GM21423 (cell line): ENCODE measurements at regions not wholly inside any gene's neighbourhood (a gene's known extent, or its start where the extent isn't known, plus 50 kb on each side); places are given as distances from the start of the nearest gene placed in this dataset.
A peak's percentile ranks its signal among the peaks of the same experiment; 100 is the strongest.

Experiments
- ATAC-seq: cut with Tn5 transposase; IDR thresholded peaks from one replicate; pipeline ENCODE4 v1.9.1; 2021; ENCODE audit warnings: mild to moderate bottlenecking, moderate library complexity; ENCODE audit not compliant: unreplicated experiment

DNA sequence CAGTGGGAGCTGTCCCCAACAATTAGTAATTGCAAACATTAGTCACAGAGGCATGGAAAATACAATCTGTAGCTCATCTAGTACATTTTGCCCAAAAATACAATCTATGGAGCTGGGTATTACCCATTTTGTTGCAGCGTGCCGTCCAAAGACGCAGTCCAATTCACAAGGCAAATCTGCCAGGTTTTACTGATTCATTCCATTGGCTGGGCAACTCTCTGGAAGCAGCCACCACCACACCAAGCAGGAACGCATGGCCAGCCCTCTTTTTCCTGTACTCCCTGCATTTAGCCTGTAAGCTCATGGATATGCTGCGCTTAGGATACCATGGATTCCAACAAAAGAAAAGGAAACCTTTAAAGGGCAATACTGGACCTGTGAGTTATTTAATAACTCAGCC is 60.5 kb upstream of the ARRDC4 start:
- no peak for ATAC-seq

DNA sequence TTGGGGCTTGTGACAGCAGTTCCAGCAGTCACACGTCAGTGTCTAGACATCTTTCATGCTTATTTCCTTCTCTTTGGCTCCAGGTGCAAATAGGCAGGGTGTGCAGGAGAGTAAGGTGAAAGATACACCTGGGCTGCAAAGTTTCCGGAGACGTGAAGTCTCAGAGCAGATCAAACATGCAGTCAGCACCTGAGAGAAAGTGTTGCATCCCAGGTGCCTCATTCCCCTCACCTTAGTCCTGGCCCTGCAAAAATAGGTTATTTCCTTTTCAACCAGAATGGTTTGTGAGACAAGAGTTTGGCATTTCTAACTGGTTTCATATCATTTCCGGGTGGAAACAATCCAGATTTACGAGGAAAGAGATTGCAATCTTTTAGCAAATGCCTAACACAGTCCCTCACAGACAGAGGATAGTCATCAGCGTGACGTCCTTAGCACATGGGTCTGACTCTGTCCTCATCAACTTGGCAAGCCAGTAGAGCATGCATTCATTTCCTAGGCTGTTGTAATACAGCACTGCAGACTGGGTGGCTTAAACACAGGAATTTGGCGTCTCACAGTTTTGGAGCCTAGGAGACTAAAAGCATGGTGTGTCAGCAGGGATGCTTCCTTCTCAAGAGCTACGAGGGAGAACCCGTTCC is 58.2 kb upstream of the ARRDC4 start:
- ATAC-seq, result no peak

DNA sequence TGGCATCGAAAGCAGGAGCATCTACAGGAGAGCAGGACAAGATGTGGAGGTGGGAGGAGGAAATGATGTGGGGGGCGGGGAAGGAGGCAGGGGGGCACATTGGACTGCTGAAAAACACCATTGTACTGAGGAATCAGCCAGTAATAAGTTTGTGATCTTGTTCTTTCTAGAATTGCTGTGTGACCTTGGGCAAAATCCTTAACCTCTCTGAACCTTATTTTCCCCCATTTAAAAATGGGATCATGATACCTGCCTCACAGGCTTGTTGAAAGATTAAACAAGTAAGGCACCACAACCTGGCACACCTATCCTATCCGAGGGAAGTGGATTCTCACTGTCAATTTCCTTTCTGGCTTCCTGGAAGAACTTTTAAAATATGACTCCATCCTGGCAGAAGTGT is 56.9 kb upstream of the ARRDC4 start:
- ATAC-seq, result no peak

DNA sequence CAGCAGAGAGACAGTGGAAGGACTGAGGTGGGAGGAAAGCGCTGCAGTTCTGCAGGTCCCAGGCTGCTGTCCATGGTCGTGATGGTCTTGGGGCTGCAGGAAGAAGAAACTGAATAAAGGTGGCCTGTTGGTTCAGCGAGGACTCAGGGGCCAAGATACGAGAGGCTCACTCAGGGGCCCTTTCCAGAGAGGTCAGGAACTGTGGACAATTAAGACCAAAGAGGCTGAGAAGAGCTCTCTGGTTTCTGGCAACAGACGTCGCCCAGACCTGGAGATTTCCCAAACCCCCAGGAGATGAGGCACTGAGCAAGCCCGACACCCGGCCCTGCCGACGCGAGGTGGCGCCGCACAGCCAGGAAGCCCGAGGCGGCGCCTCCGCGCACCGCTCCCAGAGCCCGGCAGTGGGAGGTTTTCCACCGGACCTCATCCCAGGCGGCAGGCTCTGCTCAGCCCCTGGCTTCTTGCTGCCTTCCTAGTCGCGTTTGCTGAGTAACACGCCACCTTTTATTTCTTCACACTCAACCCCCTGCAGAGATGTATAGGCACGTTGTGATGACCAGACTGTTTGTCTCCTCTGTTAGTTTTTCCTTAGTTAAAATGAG is 56.4 kb upstream of the ARRDC4 start:
- ATAC-seq, result no peak

DNA sequence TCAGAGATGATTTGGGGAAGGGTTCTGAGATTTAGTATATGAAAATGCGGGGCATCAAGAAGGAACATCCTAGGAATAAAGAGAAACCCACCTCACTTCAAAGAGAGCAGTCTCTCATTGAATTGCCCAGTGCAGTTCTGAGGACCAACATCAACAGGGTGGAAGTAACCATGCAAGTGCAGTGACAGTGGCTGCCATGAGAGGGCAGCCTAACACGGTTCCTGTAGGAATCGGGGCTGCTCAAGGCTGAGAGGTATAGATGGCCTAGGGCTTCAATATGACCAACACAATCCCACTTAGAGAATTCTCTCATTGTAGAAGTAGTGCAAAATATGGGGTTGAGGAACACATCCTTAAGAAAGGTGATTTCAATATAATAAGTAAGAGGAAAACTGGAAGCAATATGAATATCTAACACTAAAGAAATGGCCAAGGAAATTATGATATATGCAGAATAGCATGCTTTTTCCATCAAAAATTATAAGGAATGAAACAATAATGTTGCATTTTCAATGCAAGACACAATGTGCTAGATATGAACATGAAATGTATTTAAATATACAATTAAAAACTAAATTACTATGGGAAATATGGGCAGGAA is 51.1 kb upstream of the ARRDC4 start:
- ATAC-seq, result peak; percentile 98
